SK-N-SH treated with all-trans-retinoic acid at 6 μM for 48 hours (cell line): ENCODE measurements at regions not wholly inside any gene's neighbourhood (a gene's known extent, or its start where the extent isn't known, plus 50 kb on each side); places are given as distances from the start of the nearest gene placed in this dataset.

Source experiments
- RARB ChIP-seq: fragments of 250-450 bp; sonication (Bioruptor Pico); IDR thresholded peaks from 2 replicates; pipeline ENCODE4 v1.8.0; 2021; ENCODE audit warnings: mild to moderate bottlenecking, moderate library complexity
- TSHZ2 ChIP-seq: fragments of 250-450 bp; sonication (Bioruptor Pico); IDR thresholded peaks from 2 replicates; pipeline ENCODE4 v1.5.0; 2020; ENCODE audit warnings: mild to moderate bottlenecking, moderate library complexity
- ZC3H10 ChIP-seq: fragments of 250-450 bp; sonication (Bioruptor Pico); IDR thresholded peaks from 2 replicates; pipeline ENCODE4 v1.5.1; 2021; ENCODE audit warnings: mild to moderate bottlenecking, moderate library complexity
- TF ChIP-seq, protein P1 (sequence below): fragments of 250-450 bp; sonication (Bioruptor Pico); IDR thresholded peaks from 2 replicates; pipeline ENCODE4 v1.5.1; 2020; ENCODE audit warnings: low read depth, mild to moderate bottlenecking, moderate library complexity
- TF ChIP-seq, protein P2 (sequence below): fragments of 250-450 bp; sonication (Bioruptor Pico); IDR thresholded peaks from 2 replicates; pipeline ENCODE4 v1.8.0; 2020; ENCODE audit warnings: mild to moderate bottlenecking, moderate library complexity, borderline replicate concordance

DNA sequence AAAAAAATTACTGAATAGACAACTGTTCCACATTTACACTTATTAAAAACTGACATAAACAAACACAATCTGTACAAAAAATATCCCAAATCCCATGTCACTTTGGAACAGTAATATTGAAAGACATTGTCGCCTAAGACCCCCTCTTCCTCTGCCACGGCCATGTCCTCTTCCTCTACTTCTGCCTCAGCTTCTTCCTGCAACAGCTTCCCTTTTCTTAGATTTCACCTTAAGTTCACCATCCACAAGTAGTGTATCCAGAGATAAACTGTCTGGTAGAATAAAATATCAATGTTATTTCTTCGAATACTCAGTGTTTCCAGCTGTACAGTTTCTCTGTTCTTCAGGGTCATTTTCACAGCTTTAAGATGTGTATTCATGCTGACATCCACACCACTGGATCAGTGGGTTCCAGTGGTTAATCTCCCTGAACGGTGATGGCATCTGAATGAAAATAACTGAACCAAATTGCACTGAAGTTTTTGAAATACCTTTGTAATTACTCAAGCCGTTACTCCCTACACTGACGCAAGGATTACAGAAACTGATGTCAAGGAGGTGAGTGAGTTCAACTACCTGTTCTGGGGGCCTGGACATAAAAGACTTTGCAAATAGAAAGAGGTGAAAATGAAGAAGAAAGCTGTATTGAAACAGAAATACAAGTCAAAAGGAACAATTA is 208.5 kb downstream of the C12orf50 start:
- TF ChIP-seq, protein P1, sequence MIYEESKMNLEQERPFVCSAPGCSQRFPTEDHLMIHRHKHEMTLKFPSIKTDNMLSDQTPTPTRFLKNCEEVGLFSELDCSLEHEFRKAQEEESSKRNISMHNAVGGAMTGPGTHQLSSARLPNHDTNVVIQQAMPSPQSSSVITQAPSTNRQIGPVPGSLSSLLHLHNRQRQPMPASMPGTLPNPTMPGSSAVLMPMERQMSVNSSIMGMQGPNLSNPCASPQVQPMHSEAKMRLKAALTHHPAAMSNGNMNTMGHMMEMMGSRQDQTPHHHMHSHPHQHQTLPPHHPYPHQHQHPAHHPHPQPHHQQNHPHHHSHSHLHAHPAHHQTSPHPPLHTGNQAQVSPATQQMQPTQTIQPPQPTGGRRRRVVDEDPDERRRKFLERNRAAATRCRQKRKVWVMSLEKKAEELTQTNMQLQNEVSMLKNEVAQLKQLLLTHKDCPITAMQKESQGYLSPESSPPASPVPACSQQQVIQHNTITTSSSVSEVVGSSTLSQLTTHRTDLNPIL: no peak
- TF ChIP-seq ZC3H10 (CRISPR knock-in tag): no peak
- TF ChIP-seq, protein P2, sequence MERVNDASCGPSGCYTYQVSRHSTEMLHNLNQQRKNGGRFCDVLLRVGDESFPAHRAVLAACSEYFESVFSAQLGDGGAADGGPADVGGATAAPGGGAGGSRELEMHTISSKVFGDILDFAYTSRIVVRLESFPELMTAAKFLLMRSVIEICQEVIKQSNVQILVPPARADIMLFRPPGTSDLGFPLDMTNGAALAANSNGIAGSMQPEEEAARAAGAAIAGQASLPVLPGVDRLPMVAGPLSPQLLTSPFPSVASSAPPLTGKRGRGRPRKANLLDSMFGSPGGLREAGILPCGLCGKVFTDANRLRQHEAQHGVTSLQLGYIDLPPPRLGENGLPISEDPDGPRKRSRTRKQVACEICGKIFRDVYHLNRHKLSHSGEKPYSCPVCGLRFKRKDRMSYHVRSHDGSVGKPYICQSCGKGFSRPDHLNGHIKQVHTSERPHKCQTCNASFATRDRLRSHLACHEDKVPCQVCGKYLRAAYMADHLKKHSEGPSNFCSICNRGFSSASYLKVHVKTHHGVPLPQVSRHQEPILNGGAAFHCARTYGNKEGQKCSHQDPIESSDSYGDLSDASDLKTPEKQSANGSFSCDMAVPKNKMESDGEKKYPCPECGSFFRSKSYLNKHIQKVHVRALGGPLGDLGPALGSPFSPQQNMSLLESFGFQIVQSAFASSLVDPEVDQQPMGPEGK (CRISPR knock-in tag): no peak
- TF ChIP-seq TSHZ2: no peak
- TF ChIP-seq RARB (CRISPR knock-in tag): no peak
